ENCODE measurements at regions not wholly inside any gene's neighbourhood (a gene's known extent, or its start where the extent isn't known, plus 50 kb on each side); places are given as distances from the start of the nearest gene placed in this dataset.

DNA sequence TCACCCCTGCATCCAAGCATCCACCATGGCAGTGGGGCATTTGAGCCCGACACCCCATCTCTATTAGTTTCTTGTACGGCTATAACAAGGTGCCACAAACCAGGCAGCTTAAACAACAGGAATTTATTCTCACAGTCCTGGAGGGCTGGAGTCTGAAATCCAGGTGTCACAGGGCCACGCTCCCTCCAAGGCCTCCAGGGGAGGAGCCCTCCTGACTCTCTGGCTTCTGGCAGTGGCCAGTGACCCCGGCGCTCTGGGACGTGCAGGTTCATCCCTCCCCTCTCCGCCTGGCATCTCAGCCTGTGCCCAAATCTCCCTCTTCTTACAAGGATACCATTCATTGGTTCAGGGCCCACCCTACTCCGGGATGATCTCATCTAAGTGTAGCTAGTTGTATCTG is 394.5 kb upstream of the IRX1 start:
- Histone ChIP-seq H3K27ac (no peak overlapping the region), H3K36me3 (no peaks in the 10 kb centered on the region), H3K9me3 (no peaks in the 10 kb centered on the region), H3K4me3 (no peak overlapping the region), H3K27me3 (peaks cover 14% of the 10 kb centered on the region), H3K4me1 (no peaks in the 10 kb centered on the region)
- TF ChIP-seq, protein P1, sequence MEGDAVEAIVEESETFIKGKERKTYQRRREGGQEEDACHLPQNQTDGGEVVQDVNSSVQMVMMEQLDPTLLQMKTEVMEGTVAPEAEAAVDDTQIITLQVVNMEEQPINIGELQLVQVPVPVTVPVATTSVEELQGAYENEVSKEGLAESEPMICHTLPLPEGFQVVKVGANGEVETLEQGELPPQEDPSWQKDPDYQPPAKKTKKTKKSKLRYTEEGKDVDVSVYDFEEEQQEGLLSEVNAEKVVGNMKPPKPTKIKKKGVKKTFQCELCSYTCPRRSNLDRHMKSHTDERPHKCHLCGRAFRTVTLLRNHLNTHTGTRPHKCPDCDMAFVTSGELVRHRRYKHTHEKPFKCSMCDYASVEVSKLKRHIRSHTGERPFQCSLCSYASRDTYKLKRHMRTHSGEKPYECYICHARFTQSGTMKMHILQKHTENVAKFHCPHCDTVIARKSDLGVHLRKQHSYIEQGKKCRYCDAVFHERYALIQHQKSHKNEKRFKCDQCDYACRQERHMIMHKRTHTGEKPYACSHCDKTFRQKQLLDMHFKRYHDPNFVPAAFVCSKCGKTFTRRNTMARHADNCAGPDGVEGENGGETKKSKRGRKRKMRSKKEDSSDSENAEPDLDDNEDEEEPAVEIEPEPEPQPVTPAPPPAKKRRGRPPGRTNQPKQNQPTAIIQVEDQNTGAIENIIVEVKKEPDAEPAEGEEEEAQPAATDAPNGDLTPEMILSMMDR (IDR thresholded peaks at IDR 0.05), result no peak
- ATAC-seq (no peak), DNase-seq (no peak)
- intact Hi-C loops (cut with DNase I), result no loop called here

DNA sequence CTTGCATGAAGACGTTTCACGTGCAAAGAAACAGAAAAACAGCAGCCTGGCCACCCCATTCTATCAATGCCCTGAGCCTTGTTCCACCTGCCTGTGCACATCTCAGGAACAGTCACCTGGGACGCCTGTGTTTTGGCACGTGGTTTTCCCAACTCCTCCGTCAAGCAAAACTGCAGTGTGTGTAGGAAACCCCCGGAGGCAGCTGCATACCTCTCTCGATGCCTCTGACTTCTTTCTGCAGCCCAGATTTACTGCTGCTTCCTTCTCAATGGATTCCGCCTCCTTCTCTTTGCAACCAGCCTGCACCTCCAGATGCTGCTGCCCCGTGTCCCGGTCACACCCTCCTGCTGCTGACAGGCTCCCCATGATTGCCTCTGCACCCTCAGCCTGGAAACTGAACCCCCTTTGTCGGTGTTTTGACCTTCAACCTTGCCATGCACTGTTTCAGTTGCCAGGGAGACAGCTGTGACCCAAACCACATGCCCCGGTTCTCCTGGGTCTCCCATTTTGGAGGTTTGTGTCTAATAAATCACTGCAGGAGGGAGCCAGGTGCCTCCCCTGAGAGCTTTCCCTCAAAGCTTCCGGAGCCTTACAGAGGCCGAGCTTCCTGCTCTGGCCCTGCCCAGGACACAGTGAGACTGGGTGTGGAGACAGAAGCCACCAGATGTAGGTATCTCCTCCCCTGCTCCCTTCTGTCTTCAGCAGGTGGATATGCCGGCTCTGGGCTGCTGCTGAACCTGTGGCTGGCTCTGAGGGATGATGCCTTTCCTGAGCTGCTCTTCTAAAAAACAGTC is 395.5 kb upstream of the IRX1 start:
- H3K36me3 ChIP-seq, result no peaks in the 10 kb centered on the region
- TF ChIP-seq, protein P1 (IDR thresholded peaks at IDR 0.05), result no peak
- intact Hi-C loops (cut with DNase I), result no loop called here
- no peaks in the 10 kb centered on the region for H3K4me1 ChIP-seq
- peaks cover 14% of the 10 kb centered on the region for H3K27me3 ChIP-seq
- no peak for DNase-seq
- no peak overlapping the region for H3K27ac ChIP-seq
- H3K9me3 ChIP-seq, result no peaks in the 10 kb centered on the region
- no peak overlapping the region for H3K4me3 ChIP-seq
- ATAC-seq, result peak; percentile 13

DNA sequence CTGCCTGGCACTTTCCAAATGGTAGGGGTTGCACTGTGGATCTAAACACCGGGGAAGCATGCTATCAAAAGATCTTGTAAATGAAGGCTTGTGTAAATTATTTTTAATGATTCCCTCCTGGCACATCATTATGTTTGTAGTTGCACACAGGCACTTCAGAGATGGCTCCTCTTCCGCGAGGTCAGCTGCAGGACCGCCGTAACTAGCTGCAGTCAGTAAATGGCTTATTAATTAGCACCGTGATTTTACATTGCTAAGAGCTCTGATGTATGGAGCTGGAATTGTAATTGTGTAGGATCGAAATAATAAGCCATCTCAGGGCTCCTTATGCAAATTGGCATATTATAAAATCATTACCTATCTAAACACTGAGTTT is 397.6 kb upstream of the IRX1 start:
- H3K36me3 ChIP-seq, result no peaks in the 10 kb centered on the region
- TF ChIP-seq, protein P1 (IDR thresholded peaks at IDR 0.05), result no peak
- ATAC-seq, result no peak
- H3K9me3 ChIP-seq, result no peaks in the 10 kb centered on the region
- H3K27me3 ChIP-seq, result peaks cover 19% of the 10 kb centered on the region
- no peak for DNase-seq
- intact Hi-C loops (cut with DNase I), result no loop called here
- H3K27ac ChIP-seq, result no peak overlapping the region
- H3K4me1 ChIP-seq, result no peaks in the 10 kb centered on the region
- H3K4me3 ChIP-seq, result no peak overlapping the region

DNA sequence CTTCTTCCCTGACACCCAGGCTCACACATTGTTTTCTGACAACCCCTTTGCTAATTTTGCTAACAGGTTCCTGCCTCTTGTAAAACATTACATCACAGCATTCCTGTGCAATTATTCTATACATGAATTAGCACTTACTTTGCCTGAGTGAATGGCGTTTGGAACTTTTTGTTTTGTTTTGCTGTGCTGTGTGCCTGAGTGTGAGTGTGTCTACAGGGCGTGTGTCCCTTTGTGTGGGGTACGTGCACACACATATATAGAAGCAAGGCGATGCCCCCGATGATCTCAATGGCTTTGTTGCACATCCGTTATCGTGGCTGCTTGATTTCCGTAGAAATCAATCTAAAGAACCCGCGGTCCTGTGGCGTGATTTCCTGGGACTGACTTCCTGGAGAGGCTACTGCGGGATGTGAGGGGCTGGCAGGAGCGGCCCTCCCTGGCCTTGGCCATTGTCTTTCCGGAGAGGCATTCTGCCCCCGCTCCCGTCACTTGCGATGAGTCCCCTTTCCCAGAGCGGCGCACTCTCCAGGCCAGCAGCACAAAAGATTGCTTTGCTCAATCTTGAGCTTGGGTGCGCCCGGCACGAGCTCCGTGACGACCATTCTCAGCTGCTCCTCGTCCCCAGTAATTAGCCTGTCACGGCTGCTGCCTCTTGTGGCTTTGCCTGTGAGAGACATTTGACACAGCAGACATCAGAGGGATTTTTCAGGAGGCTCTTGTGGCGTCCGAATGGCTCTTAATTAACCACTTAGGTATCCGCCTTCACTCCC is 398.1 kb upstream of the IRX1 start:
- TF ChIP-seq, protein P1 (IDR thresholded peaks at IDR 0.05), result no peak
- intact Hi-C loops (cut with DNase I), result no loop called here
- peak; percentile 19 for ATAC-seq

DNA sequence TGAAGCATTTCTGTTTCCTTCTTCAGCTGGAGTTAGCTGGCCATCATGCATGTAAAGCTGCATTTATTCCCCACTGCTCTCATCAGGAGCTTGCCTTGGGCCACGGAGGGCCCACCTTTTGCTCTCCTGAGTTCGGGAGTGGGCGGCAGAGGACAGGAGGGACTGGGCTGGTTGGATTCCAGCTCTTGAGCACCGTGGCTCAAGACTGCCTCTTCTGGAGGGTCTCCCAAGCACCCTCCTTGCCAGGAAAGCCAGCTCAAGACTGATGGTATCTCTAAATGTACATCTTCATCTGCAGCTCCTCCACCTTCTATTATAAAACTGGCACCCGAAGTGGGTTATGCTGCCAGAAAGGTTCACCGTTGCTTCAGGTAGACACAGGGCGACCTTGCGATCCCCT is 399.6 kb upstream of the IRX1 start:
- Histone ChIP-seq H3K27ac (no peak overlapping the region), H3K4me3 (no peak overlapping the region), H3K27me3 (peaks cover 19% of the 10 kb centered on the region), H3K4me1 (no peaks in the 10 kb centered on the region), H3K36me3 (no peaks in the 10 kb centered on the region), H3K9me3 (no peaks in the 10 kb centered on the region)
- no peak for DNase-seq
- intact Hi-C loops (cut with DNase I), result no loop called here
- ATAC-seq, result no peak
- TF ChIP-seq, protein P1 (IDR thresholded peaks at IDR 0.05), result no peak

More for the DNA sequence above, 398.1 kb upstream of the IRX1 start:
- no peak overlapping the region for H3K27ac ChIP-seq
- DNase-seq, result no peak
- peaks cover 19% of the 10 kb centered on the region for H3K27me3 ChIP-seq
- H3K4me1 ChIP-seq, result no peaks in the 10 kb centered on the region
- no peaks in the 10 kb centered on the region for H3K9me3 ChIP-seq
- no peak overlapping the region for H3K4me3 ChIP-seq
- H3K36me3 ChIP-seq, result no peaks in the 10 kb centered on the region

Measured in upper lobe of right lung (tissue), 1 donor.